ENCODE measurements at regions not wholly inside any gene's neighbourhood (a gene's known extent, or its start where the extent isn't known, plus 50 kb on each side); places are given as distances from the start of the nearest gene placed in this dataset.

DNA sequence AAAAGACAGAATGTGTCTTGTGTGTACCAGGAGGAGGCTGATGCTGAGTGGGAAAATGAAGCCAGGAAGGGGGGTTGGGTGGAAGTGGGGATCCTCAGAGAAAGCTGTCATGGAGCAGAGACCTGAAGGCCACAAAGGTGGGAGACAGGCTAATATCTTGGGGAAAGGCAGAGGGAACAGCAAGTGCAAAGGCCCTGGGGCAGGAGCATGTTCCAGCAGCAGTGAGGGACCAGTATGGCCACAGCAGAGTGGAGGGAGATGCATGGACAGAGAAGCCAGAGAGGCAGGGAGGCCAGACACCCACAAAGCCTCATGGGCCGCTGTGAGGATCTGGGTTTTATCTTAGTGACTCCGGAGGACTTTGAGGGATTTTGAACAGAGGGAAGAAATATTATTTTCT lies 254.2 kb upstream of the SULF2 start:
- TF ChIP-seq, protein P1, sequence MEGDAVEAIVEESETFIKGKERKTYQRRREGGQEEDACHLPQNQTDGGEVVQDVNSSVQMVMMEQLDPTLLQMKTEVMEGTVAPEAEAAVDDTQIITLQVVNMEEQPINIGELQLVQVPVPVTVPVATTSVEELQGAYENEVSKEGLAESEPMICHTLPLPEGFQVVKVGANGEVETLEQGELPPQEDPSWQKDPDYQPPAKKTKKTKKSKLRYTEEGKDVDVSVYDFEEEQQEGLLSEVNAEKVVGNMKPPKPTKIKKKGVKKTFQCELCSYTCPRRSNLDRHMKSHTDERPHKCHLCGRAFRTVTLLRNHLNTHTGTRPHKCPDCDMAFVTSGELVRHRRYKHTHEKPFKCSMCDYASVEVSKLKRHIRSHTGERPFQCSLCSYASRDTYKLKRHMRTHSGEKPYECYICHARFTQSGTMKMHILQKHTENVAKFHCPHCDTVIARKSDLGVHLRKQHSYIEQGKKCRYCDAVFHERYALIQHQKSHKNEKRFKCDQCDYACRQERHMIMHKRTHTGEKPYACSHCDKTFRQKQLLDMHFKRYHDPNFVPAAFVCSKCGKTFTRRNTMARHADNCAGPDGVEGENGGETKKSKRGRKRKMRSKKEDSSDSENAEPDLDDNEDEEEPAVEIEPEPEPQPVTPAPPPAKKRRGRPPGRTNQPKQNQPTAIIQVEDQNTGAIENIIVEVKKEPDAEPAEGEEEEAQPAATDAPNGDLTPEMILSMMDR (conservative IDR thresholded peaks at IDR 0.05 in 1 of 2, IDR thresholded peaks at IDR 0.05 in 1 of 2; ENCODE audit: extremely low read depth in 1 of 2, insufficient read depth in 1 of 2, low read depth in 1 of 2, low read length in 2 of 2): no peak
- TF ChIP-seq EZH2 (IDR thresholded peaks at IDR 0.05; ENCODE audit: borderline replicate concordance, low read length): no peak

Data from mammary epithelial cell (primary cell).